Vagina (tissue), 2 donors: ENCODE measurements at regions not wholly inside any gene's neighbourhood (a gene's known extent, or its start where the extent isn't known, plus 50 kb on each side); places are given as distances from the start of the nearest gene placed in this dataset.
"Not testable (repeated sequence)": the region's sequence is repeated elsewhere in the genome, so short reads cannot be mapped to it uniquely, and the experiment has no call there.

ENCODE experiments used
- DNase-seq, 2 donors: peaks; one replicate each; pipeline ENCODE4 v3.0.0-alpha.2; 2017; ENCODE audit errors: extremely low spot score in 2 of 2
- H3K27ac ChIP-seq: fragments of 200-600 bp; sonication (generic); one replicate; pipeline ENCODE4 v1.5.1; 2019
- H3K27me3 ChIP-seq: fragments of 200-600 bp; sonication (generic); one replicate; pipeline ENCODE4 v1.5.1; 2019
- H3K36me3 ChIP-seq, 2 donors: fragments of 200-600 bp; sonication (generic); one replicate each; pipeline ENCODE4 v1.5.1; 2017 to 2019
- H3K4me1 ChIP-seq: fragments of 200-600 bp; sonication (generic); one replicate; pipeline ENCODE4 v1.5.1; 2019
- H3K4me3 ChIP-seq, 2 donors: fragments of 200-600 bp; sonication (generic); 1 replicate in 1 of 2; 2 replicates in 1 of 2; pipeline ENCODE4 v1.5.1; 2016 to 2019
- H3K9me3 ChIP-seq: fragments of 200-600 bp; sonication (generic); one replicate; pipeline ENCODE4 v1.5.1; 2019
- POLR2A ChIP-seq, 2 donors: fragments of 450-650 bp; IDR thresholded peaks; one replicate each; pipeline ENCODE4 v1.6.1; 2017; ENCODE audit warnings: antibody characterized with exemption in 2 of 2, mild to moderate bottlenecking in 2 of 2, moderate library complexity in 2 of 2
- POLR2AphosphoS5 ChIP-seq, 2 donors: sonication (generic); formaldehyde crosslinking; IDR thresholded peaks; one replicate each; pipeline ENCODE4 v1.9.0; 2017; ENCODE audit warnings: antibody characterized with exemption in 2 of 2, mild to moderate bottlenecking in 2 of 2, low read depth in 1 of 2; ENCODE audit not compliant: insufficient read depth in 1 of 2
- intact Hi-C: fragments of 100-400 bp; cut with DNase I; formaldehyde crosslinking; loops from one replicate; pipeline ENCODE4 v1.15.1; 2023
- TF ChIP-seq, protein P1 (sequence below), 3 experiments: fragments of 450-650 bp in 2 of 3; fragments of 200-600 bp in 1 of 3; sonication (generic) in 1 of 3; IDR thresholded peaks; one replicate each; pipeline ENCODE4 v1.5.1; 2017 to 2019; ENCODE audit warnings: antibody characterized with exemption in 3 of 3, mild to moderate bottlenecking in 2 of 3, moderate library complexity in 2 of 3

DNA sequence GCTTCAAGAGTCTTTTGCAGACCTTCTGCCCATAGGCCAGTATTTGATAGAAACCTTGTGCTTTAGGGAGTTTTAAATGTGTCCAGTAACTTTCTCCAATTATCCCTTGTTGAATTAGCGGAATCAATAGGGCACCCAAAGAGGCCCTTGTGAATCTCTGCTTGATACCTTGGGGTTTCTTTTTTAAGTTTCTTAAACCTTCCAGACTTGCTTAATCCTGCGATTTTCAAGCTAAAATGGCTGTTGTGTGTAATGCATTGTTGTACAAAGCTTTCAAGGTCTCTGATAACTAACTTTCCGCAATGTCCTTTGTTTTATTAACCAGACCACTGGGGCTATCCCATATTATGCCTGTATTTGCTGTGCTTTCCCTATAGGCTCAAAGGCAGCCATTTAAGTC, 577.4 kb upstream of the RORB start:
- no peaks in the 10 kb centered on the region for H3K4me1 ChIP-seq
- DNase-seq = no peak
- no peaks in the 10 kb centered on the region for H3K9me3 ChIP-seq
- intact Hi-C loops = no loop called here
- no peaks in the 10 kb centered on the region for H3K27me3 ChIP-seq
- H3K36me3 ChIP-seq = no peaks in the 10 kb centered on the region
- H3K4me3 ChIP-seq = no peak overlapping the region
- TF ChIP-seq POLR2A (IDR thresholded peaks at IDR 0.05) (no peak), POLR2AphosphoS5 (IDR thresholded peaks at IDR 0.05; ENCODE audit: insufficient read depth in 1 of 2, low read depth in 1 of 2) (no peak)
- TF ChIP-seq, protein P1, sequence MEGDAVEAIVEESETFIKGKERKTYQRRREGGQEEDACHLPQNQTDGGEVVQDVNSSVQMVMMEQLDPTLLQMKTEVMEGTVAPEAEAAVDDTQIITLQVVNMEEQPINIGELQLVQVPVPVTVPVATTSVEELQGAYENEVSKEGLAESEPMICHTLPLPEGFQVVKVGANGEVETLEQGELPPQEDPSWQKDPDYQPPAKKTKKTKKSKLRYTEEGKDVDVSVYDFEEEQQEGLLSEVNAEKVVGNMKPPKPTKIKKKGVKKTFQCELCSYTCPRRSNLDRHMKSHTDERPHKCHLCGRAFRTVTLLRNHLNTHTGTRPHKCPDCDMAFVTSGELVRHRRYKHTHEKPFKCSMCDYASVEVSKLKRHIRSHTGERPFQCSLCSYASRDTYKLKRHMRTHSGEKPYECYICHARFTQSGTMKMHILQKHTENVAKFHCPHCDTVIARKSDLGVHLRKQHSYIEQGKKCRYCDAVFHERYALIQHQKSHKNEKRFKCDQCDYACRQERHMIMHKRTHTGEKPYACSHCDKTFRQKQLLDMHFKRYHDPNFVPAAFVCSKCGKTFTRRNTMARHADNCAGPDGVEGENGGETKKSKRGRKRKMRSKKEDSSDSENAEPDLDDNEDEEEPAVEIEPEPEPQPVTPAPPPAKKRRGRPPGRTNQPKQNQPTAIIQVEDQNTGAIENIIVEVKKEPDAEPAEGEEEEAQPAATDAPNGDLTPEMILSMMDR (IDR thresholded peaks at IDR 0.05) = no peak
- no peak overlapping the region for H3K27ac ChIP-seq

DNA sequence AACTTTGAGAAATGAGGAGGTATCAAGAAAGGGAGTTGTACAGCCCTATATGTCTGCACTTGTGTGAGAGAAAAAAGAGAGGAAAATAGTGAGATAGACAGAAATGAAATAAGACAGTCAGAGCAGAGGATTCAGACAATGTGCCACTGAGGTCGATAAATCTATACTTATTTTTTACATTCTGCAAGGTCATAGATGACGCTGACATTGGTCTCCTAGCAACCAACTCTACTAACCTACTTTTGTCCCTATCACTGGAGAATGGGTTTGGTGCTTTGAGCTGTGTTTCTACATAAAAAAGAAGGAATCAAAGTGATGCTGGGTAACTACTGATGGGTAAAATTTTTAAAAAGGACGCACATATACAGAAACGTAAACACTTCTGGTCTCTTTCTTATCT, 573.3 kb upstream of the RORB start:
- TF ChIP-seq POLR2A (IDR thresholded peaks at IDR 0.05) (no peak), POLR2AphosphoS5 (IDR thresholded peaks at IDR 0.05; ENCODE audit: insufficient read depth in 1 of 2, low read depth in 1 of 2) (no peak)
- TF ChIP-seq, protein P1 (IDR thresholded peaks at IDR 0.05) = no peak
- Histone ChIP-seq H3K27me3 (no peaks in the 10 kb centered on the region), H3K4me1 (no peaks in the 10 kb centered on the region), H3K9me3 (no peaks in the 10 kb centered on the region), H3K27ac (no peak overlapping the region), H3K4me3 (no peak overlapping the region), H3K36me3 (no peaks in the 10 kb centered on the region)
- DNase-seq = no peak
- intact Hi-C loops = no loop called here

DNA sequence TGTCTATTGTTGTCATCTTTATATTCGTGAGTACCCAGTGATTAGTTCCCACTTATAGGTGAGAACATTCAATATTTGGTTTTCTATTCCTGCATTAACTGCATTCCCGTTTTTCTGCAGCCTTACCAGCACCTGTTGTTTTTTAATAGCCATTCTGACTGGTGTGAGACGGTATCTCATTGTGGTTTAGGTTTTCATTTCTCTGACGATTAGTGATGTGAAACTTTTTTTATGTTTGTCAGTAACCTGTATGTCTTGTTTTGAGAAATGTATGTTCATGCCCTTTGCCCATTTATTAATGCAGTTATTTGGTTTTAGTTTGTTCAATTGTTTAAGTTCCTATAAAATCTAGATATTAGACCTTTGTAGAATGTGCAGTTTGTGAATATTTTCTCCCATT, 546.0 kb upstream of the RORB start:
- DNase-seq = no peak
- Histone ChIP-seq H3K9me3 (no peaks in the 10 kb centered on the region), H3K27ac (no peak overlapping the region), H3K4me3 (no peak overlapping the region), H3K4me1 (no peaks in the 10 kb centered on the region), H3K36me3 (no peaks in the 10 kb centered on the region), H3K27me3 (no peaks in the 10 kb centered on the region)
- TF ChIP-seq POLR2A (IDR thresholded peaks at IDR 0.05) (no peak), POLR2AphosphoS5 (IDR thresholded peaks at IDR 0.05; ENCODE audit: insufficient read depth in 1 of 2, low read depth in 1 of 2) (no peak)
- TF ChIP-seq, protein P1 (IDR thresholded peaks at IDR 0.05) = no peak
- intact Hi-C loops = no loop called here

DNA sequence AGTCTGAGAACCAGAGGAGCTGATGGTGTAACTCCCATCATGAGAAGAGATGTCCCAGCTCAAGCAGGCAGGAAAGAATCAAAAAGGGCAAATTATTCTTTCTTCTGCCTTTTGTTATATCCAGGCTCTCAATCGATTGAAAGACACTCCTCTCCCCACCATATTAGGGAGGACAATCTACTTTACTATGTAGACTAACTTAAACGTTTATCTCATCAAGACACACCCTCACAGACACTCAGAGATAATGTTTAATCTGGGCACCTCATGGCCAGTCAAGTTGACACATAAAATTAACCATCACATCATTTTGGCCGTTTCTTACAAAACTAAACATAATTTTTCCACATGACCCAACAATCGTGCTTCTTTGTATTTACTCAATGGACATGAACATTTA, 534.3 kb upstream of the RORB start:
- DNase-seq = no peak
- Histone ChIP-seq H3K27me3 (no peaks in the 10 kb centered on the region), H3K9me3 (no peaks in the 10 kb centered on the region), H3K36me3 (no peaks in the 10 kb centered on the region), H3K4me1 (no peaks in the 10 kb centered on the region), H3K27ac (no peak overlapping the region), H3K4me3 (no peak overlapping the region)
- TF ChIP-seq, protein P1 (IDR thresholded peaks at IDR 0.05) = no peak
- TF ChIP-seq POLR2A (IDR thresholded peaks at IDR 0.05) (no peak), POLR2AphosphoS5 (IDR thresholded peaks at IDR 0.05; ENCODE audit: insufficient read depth in 1 of 2, low read depth in 1 of 2) (no peak)
- intact Hi-C loops = no loop called here

DNA sequence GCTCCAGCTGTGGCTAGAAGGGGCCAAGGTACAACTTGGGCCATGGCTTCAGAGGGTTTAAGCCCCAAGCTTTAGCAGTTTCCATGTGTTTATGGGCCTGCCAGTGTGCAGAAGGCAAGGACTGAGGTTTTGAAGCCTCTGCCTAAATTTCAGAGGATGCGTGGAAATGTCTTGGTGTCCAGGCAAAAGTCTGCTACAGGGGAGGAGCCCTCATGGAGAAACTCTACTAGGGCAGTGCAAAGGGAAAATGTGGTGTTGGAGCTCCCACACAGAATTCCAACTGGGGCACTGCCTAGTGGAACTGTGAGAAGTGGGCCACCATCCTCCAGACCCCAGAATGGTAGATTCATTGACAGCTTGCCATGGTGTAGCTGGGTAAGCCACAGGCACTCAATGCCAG, 527.2 kb upstream of the RORB start:
- DNase-seq = no peak
- TF ChIP-seq POLR2A (IDR thresholded peaks at IDR 0.05) = no peak
- TF ChIP-seq, protein P1 (IDR thresholded peaks at IDR 0.05) = no peak
- no peak for TF ChIP-seq POLR2AphosphoS5 (IDR thresholded peaks at IDR 0.05; ENCODE audit: insufficient read depth in 1 of 2, low read depth in 1 of 2)
- H3K4me3 ChIP-seq = no peak overlapping the region
- no peaks in the 10 kb centered on the region for H3K4me1 ChIP-seq
- no peaks in the 10 kb centered on the region for H3K36me3 ChIP-seq
- H3K27me3 ChIP-seq = no peaks in the 10 kb centered on the region
- intact Hi-C loops = no loop called here
- no peaks in the 10 kb centered on the region for H3K9me3 ChIP-seq
- no peak overlapping the region for H3K27ac ChIP-seq

DNA sequence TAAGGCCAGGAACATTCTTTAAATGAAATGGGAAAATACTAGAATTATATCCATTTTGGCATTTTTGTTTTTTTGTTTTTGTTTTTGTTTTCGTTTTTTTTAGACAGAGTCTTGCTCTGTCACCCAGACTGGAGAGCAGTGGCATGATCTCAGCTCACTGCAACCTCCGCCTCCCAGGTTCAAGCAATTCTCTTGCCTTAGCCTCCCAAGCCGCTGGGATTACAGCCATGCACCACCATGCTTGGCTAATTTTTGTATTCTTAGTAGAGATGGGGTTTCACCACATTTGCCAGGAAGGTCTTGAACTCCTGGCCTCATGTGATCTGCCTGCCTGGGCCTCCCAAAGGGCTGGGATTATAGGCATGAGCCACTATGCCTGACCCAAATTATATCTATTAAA, 520.7 kb upstream of the RORB start:
- DNase-seq, H3K4me3 ChIP-seq, intact Hi-C loops, H3K27me3 ChIP-seq, H3K4me1 ChIP-seq, H3K36me3 ChIP-seq, H3K9me3 ChIP-seq, H3K27ac ChIP-seq: not testable (repeated sequence)
